Osteocyte (in vitro differentiated cells): ENCODE measurements at regions not wholly inside any gene's neighbourhood (a gene's known extent, or its start where the extent isn't known, plus 50 kb on each side); places are given as distances from the start of the nearest gene placed in this dataset.

Source experiments
- DNase-seq: peaks from one replicate; pipeline ENCODE4 v3.0.0; 2021; ENCODE audit warnings: mixed read lengths; ENCODE audit not compliant: unreplicated experiment; ENCODE audit errors: extremely low spot score
- H3K27ac Mint-ChIP-seq: one replicate; pipeline ENCODE4 v1.8.0; 2021; ENCODE audit warnings: mild to moderate bottlenecking, mixed read lengths; ENCODE audit not compliant: unreplicated experiment
- H3K27me3 Mint-ChIP-seq: one replicate; pipeline ENCODE4 v1.8.0; 2021; ENCODE audit warnings: mixed read lengths; ENCODE audit not compliant: unreplicated experiment
- H3K36me3 Mint-ChIP-seq: one replicate; pipeline ENCODE4 v1.8.0; 2021; ENCODE audit warnings: mixed read lengths; ENCODE audit not compliant: unreplicated experiment
- H3K4me1 Mint-ChIP-seq: one replicate; pipeline ENCODE4 v1.8.0; 2021; ENCODE audit warnings: mixed read lengths; ENCODE audit not compliant: unreplicated experiment
- H3K4me3 Mint-ChIP-seq: one replicate; pipeline ENCODE4 v1.8.0; 2021; ENCODE audit warnings: mild to moderate bottlenecking, moderate library complexity, mixed read lengths; ENCODE audit not compliant: unreplicated experiment
- H3K9me3 Mint-ChIP-seq: one replicate; pipeline ENCODE4 v1.8.0; 2021; ENCODE audit warnings: mixed read lengths; ENCODE audit not compliant: unreplicated experiment
- TF ChIP-seq, protein P1 (sequence below): fragments of 200-600 bp; sonication (generic); IDR thresholded peaks from 2 replicates; pipeline ENCODE4 v1.5.0; 2021; ENCODE audit warnings: antibody characterized with exemption, mild to moderate bottlenecking, moderate library complexity

DNA sequence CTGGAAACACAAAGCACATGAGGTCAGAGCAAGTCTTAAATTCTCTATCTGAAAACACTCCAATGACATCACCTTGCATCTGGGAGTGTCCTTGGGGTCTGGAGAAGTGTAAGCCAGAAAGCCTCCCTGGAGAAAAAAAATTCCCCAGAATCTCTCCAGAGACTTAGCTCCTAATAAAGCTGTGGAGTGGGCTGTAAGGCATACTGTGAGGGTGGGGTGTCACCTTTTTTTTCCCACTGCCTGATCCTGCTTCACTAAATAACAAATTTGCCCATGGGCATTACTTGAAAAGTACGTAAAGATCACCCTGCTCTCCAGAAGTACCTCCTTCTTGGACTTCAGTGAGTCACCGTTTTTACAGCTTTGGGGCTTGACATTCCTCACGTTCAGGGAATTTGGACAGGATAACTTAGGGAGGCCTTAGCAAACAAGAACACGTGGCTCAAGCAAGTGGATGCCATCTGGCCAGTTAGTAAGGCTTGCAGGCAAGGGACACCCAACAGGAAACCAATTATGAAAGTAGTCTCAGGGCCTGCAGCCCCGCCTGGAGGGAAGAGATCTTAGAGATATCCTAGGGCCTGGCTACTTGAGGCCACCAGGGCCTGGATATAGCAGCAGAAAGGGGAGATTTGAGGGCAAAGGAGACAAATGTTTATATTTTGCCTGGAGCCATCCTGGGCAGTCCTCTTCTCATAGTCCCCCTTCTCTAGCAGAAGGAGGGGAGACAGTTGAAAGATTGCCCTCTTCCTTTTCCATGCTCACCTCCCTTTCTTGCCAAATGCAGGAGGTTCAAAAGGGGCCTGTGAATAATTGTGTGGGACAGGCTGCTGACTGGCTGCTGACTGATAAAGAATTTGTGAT is 60.1 kb upstream of the PLAC1 start:
- no peak for DNase-seq
- Mint-ChIP-seq H3K4me1 (peaks cover 24% of the 10 kb centered on the region), H3K4me3 (no peak overlapping the region), H3K36me3 (no peaks in the 10 kb centered on the region), H3K27ac (peak overlapping the region; percentile 66), H3K9me3 (peaks cover 7% of the 10 kb centered on the region), H3K27me3 (no peaks in the 10 kb centered on the region)
- TF ChIP-seq, protein P1, sequence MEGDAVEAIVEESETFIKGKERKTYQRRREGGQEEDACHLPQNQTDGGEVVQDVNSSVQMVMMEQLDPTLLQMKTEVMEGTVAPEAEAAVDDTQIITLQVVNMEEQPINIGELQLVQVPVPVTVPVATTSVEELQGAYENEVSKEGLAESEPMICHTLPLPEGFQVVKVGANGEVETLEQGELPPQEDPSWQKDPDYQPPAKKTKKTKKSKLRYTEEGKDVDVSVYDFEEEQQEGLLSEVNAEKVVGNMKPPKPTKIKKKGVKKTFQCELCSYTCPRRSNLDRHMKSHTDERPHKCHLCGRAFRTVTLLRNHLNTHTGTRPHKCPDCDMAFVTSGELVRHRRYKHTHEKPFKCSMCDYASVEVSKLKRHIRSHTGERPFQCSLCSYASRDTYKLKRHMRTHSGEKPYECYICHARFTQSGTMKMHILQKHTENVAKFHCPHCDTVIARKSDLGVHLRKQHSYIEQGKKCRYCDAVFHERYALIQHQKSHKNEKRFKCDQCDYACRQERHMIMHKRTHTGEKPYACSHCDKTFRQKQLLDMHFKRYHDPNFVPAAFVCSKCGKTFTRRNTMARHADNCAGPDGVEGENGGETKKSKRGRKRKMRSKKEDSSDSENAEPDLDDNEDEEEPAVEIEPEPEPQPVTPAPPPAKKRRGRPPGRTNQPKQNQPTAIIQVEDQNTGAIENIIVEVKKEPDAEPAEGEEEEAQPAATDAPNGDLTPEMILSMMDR: peak; percentile 24

DNA sequence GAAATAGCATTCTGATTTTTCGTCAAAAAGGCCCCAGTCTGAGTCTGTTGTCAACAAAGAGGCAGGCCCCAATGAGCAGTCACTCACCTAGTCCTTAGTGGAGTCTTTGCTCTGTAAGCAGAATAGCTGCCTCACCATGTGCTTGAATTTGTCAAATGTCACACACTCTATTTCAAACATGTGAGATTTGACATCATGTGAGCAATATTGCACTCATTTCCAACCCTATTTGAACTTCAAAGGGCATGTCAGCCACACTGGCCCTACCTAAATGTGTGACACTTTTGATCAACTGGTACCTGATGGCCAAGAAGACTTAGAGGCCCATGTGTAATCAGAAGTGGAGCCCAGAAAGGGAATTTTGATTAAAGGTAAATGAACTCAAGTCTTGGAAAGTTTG is 59.4 kb upstream of the PLAC1 start:
- TF ChIP-seq, protein P1: no peak
- no peaks in the 10 kb centered on the region for H3K27me3 Mint-ChIP-seq
- H3K4me1 Mint-ChIP-seq: peaks cover 24% of the 10 kb centered on the region
- H3K27ac Mint-ChIP-seq: peak overlapping the region; percentile 66
- H3K9me3 Mint-ChIP-seq: peaks cover 7% of the 10 kb centered on the region
- no peaks in the 10 kb centered on the region for H3K36me3 Mint-ChIP-seq
- no peak overlapping the region for H3K4me3 Mint-ChIP-seq
- no peak for DNase-seq

DNA sequence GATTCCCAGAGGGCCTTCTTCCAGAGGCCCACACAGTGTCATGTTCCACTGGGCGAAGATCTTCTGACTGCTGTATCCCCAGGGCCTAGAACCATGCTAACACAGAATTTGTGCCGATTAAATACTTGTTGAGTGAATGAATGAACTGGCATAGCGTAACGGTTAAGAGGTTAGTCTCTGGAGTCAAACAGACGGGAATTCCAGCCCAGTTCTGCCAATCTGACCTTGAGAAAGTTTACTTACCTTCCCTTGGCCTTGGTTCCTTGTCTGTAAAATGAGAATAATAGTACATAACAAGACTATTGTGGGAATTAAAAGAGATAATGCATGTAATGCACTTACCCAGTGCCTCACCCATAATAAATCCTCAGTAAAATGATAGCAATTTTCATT is 58.3 kb upstream of the PLAC1 start:
- no peak overlapping the region for H3K27ac Mint-ChIP-seq
- no peaks in the 10 kb centered on the region for H3K27me3 Mint-ChIP-seq
- no peak overlapping the region for H3K4me3 Mint-ChIP-seq
- no peak for DNase-seq
- no peaks in the 10 kb centered on the region for H3K9me3 Mint-ChIP-seq
- peaks cover 24% of the 10 kb centered on the region for H3K4me1 Mint-ChIP-seq
- no peaks in the 10 kb centered on the region for H3K36me3 Mint-ChIP-seq
- TF ChIP-seq, protein P1: no peak

DNA sequence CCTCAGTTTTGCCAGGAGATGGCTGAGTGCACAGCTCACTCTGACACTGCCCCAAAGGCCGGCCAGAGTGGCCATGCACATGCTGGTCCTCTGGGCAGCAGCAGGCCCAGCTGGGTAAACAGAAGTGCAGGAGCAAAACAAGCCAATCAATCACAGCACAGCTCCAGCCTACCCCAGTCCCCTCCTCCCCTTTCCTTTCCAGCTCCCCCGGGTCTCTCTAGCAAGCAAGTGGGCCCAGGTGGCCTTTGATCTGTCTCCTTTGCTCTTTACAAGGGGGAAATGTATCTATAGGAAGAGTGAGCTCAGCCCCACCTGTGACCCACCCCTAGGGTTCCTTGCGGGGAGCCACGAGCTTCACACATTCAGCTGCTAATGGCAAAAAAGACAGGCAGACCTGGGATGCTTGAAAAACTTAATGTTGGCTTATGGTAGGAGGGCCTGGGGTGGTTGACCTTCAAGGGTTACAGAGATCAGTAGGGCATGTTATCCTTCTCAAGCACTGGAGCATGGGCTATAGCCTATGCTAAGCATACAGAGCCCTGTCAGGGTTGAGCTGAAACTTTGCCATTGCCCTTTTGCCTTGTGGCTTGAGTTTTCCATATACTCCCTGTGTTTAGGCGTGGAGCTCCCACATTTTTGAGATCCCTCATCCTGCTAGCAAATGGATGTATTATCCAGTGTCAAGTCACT is 57.8 kb upstream of the PLAC1 start:
- Mint-ChIP-seq H3K4me1 (peaks cover 24% of the 10 kb centered on the region), H3K4me3 (no peak overlapping the region), H3K9me3 (no peaks in the 10 kb centered on the region), H3K27ac (peak overlapping the region; percentile 6), H3K27me3 (no peaks in the 10 kb centered on the region), H3K36me3 (no peaks in the 10 kb centered on the region)
- TF ChIP-seq, protein P1: no peak
- no peak for DNase-seq

DNA sequence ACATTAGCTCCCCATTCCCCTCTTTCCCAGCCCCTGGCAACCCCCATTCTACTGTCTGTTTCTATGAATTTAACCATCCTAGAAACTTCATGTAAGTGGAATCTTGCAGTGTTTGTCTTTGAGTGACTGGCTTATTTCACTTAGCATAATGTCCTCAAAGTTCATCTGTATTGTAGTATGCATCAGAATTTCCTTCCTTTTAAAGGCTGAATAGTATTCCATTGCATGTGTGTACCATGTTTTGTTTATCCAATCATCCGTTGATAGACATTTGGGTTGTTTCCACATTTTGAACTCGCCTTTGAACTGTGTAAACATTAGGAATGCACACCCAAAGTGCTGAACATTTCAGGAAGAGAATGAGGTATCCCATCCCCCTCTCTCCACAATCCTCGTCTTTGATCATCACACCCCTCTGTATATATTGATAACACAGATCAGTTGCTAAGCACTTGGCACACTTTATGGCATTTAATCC is 56.4 kb upstream of the PLAC1 start:
- H3K27ac Mint-ChIP-seq: no peak overlapping the region
- H3K9me3 Mint-ChIP-seq: no peaks in the 10 kb centered on the region
- no peaks in the 10 kb centered on the region for H3K27me3 Mint-ChIP-seq
- TF ChIP-seq, protein P1: no peak
- peaks cover 24% of the 10 kb centered on the region for H3K4me1 Mint-ChIP-seq
- no peaks in the 10 kb centered on the region for H3K36me3 Mint-ChIP-seq
- DNase-seq: no peak
- no peak overlapping the region for H3K4me3 Mint-ChIP-seq
